IMR-90 (cell line): ENCODE measurements at regions not wholly inside any gene's neighbourhood (a gene's known extent, or its start where the extent isn't known, plus 50 kb on each side); places are given as distances from the start of the nearest gene placed in this dataset.
"Not testable (repeated sequence)": the region's sequence is repeated elsewhere in the genome, so short reads cannot be mapped to it uniquely, and the experiment has no call there.

Experiments
- ATAC-seq: fragments of 200-7000 bp; cut with Tn5 transposase; 2 replicates; pipeline ENCODE4 v1.9.1; 2020; ENCODE audit warnings: low read depth, mild to moderate bottlenecking, moderate library complexity
- BruUV-seq: library from RNA; stranded (reverse); fragments of 400-500 nt; replicated peaks from 2 replicates; lab custom pipeline; 2021; lab: Mats Ljungman, UMichigan
- CTCF ChIA-PET: fragments of 300-600 bp; formaldehyde crosslinking; extraction: SDS; loops from one replicate; lab custom pipeline; 2021; ENCODE audit warnings: antibody characterized with exemption; lab: Yijun Ruan, JAX
- POLR2A ChIA-PET: fragments of 300-600 bp; sonication (Branson Sonifier 250); formaldehyde crosslinking; loops from one replicate; lab custom pipeline; 2022; ENCODE audit warnings: antibody characterized with exemption; ENCODE audit not compliant: unreplicated experiment; lab: Charles Lee
- DNase-seq: peaks from one replicate; pipeline ENCODE4 v3.0.0; 2013
- H2AFZ ChIP-seq: replicated peaks from 2 replicates; pipeline ENCODE3; 2013; ENCODE audit warnings: low read length, mild to moderate bottlenecking; ENCODE audit not compliant: poor library complexity
- H2AK5ac ChIP-seq: 2 replicates; pipeline ENCODE4 v1.6.1; 2013; ENCODE audit warnings: low read depth, low read length, inconsistent platforms
- H2AK9ac ChIP-seq: replicated peaks from 2 replicates; pipeline ENCODE3; 2013; ENCODE audit warnings: mild to moderate bottlenecking, low read depth, low read length, moderate library complexity; ENCODE audit not compliant: poor library complexity
- H2BK120ac ChIP-seq: 2 replicates; pipeline ENCODE4 v1.6.1; 2013; ENCODE audit warnings: low read depth, low read length, inconsistent platforms
- H2BK15ac ChIP-seq: 3 replicates; pipeline ENCODE4 v1.6.1; 2013; ENCODE audit warnings: low read depth, low read length, inconsistent platforms
- H2BK20ac ChIP-seq: 2 replicates; pipeline ENCODE4 v1.6.1; 2013; ENCODE audit warnings: low read depth, mild to moderate bottlenecking, inconsistent platforms, low read length, moderate library complexity
- H2BK5ac ChIP-seq: 2 replicates; pipeline ENCODE4 v1.6.1; 2013; ENCODE audit warnings: mild to moderate bottlenecking, low read depth, low read length, inconsistent platforms; ENCODE audit not compliant: poor library complexity, severe bottlenecking
- H3K14ac ChIP-seq: replicated peaks from 2 replicates; pipeline ENCODE4 v1.6.1; 2013; ENCODE audit warnings: low read depth, low read length, inconsistent platforms
- H3K18ac ChIP-seq: 2 replicates; pipeline ENCODE4 v1.6.1; 2013; ENCODE audit warnings: low read depth, low read length, control low read depth
- H3K23ac ChIP-seq: 2 replicates; pipeline ENCODE4 v1.6.1; 2013; ENCODE audit warnings: low read depth, low read length, inconsistent platforms
- H3K27ac ChIP-seq: 2 replicates; pipeline ENCODE4 v1.5.1; 2013; ENCODE audit warnings: mild to moderate bottlenecking, control low read depth, low read length; ENCODE audit not compliant: insufficient read depth
- H3K27me3 ChIP-seq: 2 replicates; pipeline ENCODE4 v1.6.1; 2013; ENCODE audit warnings: low read length; ENCODE audit not compliant: control insufficient read depth, insufficient read depth
- H3K36me3 ChIP-seq: 2 replicates; pipeline ENCODE4 v1.6.1; 2013; ENCODE audit warnings: low read length, mixed read lengths; ENCODE audit not compliant: control insufficient read depth, insufficient read depth
- H3K4ac ChIP-seq: 2 replicates; pipeline ENCODE4 v1.6.1; 2013; ENCODE audit warnings: low read depth, low read length, inconsistent platforms
- H3K4me1 ChIP-seq: 2 replicates; pipeline ENCODE4 v1.6.1; 2013; ENCODE audit warnings: low read length, mixed read lengths; ENCODE audit not compliant: control insufficient read depth, insufficient read depth
- H3K4me2 ChIP-seq: 2 replicates; pipeline ENCODE4 v1.6.1; 2013; ENCODE audit warnings: low read depth, mild to moderate bottlenecking, control low read depth, low read length, moderate library complexity
- H3K4me3 ChIP-seq: 2 replicates; pipeline ENCODE4 v1.5.1; 2013; ENCODE audit warnings: low read depth, mild to moderate bottlenecking, control low read depth, low read length, moderate library complexity; ENCODE audit not compliant: insufficient read depth
- H3K56ac ChIP-seq: 2 replicates; pipeline ENCODE4 v1.6.1; 2013; ENCODE audit warnings: low read length, inconsistent platforms; ENCODE audit not compliant: insufficient read depth; ENCODE audit errors: extremely low read depth
- H3K79me1 ChIP-seq, 2 experiments: 2 replicates each; pipeline ENCODE4 v1.6.1; 2013; ENCODE audit warnings: low read length in 2 of 2, inconsistent platforms in 1 of 2, low read depth in 1 of 2
- H3K9ac ChIP-seq: 2 replicates; pipeline ENCODE4 v1.6.1; 2013; ENCODE audit warnings: low read depth, low read length, control low read depth
- H3K9me1 ChIP-seq: 2 replicates; pipeline ENCODE4 v1.6.1; 2013; ENCODE audit warnings: low read length, inconsistent platforms; ENCODE audit not compliant: insufficient read depth
- H3K9me3 ChIP-seq: 2 replicates; pipeline ENCODE4 v1.6.1; 2013; ENCODE audit warnings: low read length; ENCODE audit not compliant: control insufficient read depth, insufficient read depth
- H4K20me1 ChIP-seq: 2 replicates; pipeline ENCODE4 v1.6.1; 2013; ENCODE audit warnings: low read length, inconsistent platforms; ENCODE audit not compliant: insufficient read depth
- H4K5ac ChIP-seq: 2 replicates; pipeline ENCODE4 v1.6.1; 2013; ENCODE audit warnings: mild to moderate bottlenecking, low read depth, low read length, control low read depth
- H4K8ac ChIP-seq, 2 experiments: 2 replicates each; pipeline ENCODE4 v1.6.1; 2013; ENCODE audit warnings: low read depth in 2 of 2, low read length in 2 of 2, control low read depth in 1 of 2, inconsistent platforms in 1 of 2
- H4K91ac ChIP-seq: 2 replicates; pipeline ENCODE4 v1.6.1; 2013; ENCODE audit warnings: low read depth, low read length, inconsistent platforms; ENCODE audit not compliant: insufficient read depth
- WGBS, 2 experiments: methylation state at CpG; one replicate each; pipeline versions ENCODE4 v1.1.5 to v1.1.7; 2013; ENCODE audit warnings: missing lambda C conversion rate in 2 of 2; ENCODE audit not compliant: insufficient read length in 1 of 2; ENCODE audit errors: extremely low coverage in 2 of 2; 5-methylcytosine and 5-hydroxymethylcytosine counted together
- dilution Hi-C: fragments of 300-500 bp; cut with HindIII; formaldehyde crosslinking; loops from one replicate; pipeline ENCODE4 v1.14.3; 2018; ENCODE audit warnings: low sequenced_read_pairs; ENCODE audit not compliant: unreplicated experiment
- in situ Hi-C: fragments of 300-500 bp; cut with MboI; formaldehyde crosslinking; loops from 3 replicates; pipeline ENCODE4 v1.14.3; 2019; ENCODE audit warnings: low sequenced_read_pairs, inconsistent platforms, mixed read lengths
- intact Hi-C: fragments of 100-400 bp; cut with micrococcal nuclease; formaldehyde crosslinking; loops from 2 replicates; pipeline ENCODE4 v1.10.0; 2022

GRCh38 chr1:78310261-78310660, 180.5 kb upstream of the PTGFR start:
- H3K9ac ChIP-seq, H2BK5ac ChIP-seq, H3K36me3 ChIP-seq, H3K56ac ChIP-seq, H2AK5ac ChIP-seq, BruUV-seq, CTCF ChIA-PET, intact Hi-C loops, H3K18ac ChIP-seq, in situ Hi-C loops, H3K23ac ChIP-seq, H3K9me1 ChIP-seq, H4K20me1 ChIP-seq, H2AFZ ChIP-seq, H4K91ac ChIP-seq, DNase-seq, H2BK15ac ChIP-seq, dilution Hi-C loops, H3K4ac ChIP-seq, H4K5ac ChIP-seq, H3K4me2 ChIP-seq, H2BK120ac ChIP-seq, H3K4me3 ChIP-seq, H3K9me3 ChIP-seq, H3K27me3 ChIP-seq, ATAC-seq, H2BK20ac ChIP-seq, POLR2A ChIA-PET, H3K79me1 ChIP-seq, H3K4me1 ChIP-seq, H4K8ac ChIP-seq, H3K27ac ChIP-seq, H3K14ac ChIP-seq, H2AK9ac ChIP-seq: not testable (repeated sequence)
- no CpG with 5 or more reads among the region's 11 CpGs for WGBS, 2 experiments
